T-cell (primary cell): ENCODE measurements at regions not wholly inside any gene's neighbourhood (a gene's known extent, or its start where the extent isn't known, plus 50 kb on each side); places are given as distances from the start of the nearest gene placed in this dataset.

ENCODE experiments used
- ATAC-seq, 4 experiments: fragments of 200-7000 bp in 3 of 4; fragments of 150-1000 bp in 1 of 4; cut with Tn5 transposase; replicated peaks in 1 of 4; 1 replicate in 3 of 4; 2 replicates in 1 of 4; pipeline ENCODE4 v1.10.0; 2021; ENCODE audit warnings: moderate library complexity in 3 of 4, mild to moderate bottlenecking in 2 of 4, moderate number of reproducible peaks in 1 of 4
- CTCF ChIA-PET, 2 donors: fragments of 300-600 bp; sonication (Branson Sonifier 250); formaldehyde crosslinking; loops; one replicate each; lab custom pipeline; 2022; ENCODE audit warnings: antibody characterized with exemption in 2 of 2; lab: Charles Lee
- POLR2A ChIA-PET, 2 donors: fragments of 300-600 bp; sonication (Branson Sonifier 250); formaldehyde crosslinking; loops; one replicate each; lab custom pipeline; 2022; ENCODE audit warnings: antibody characterized with exemption in 2 of 2; lab: Charles Lee
- DNase-seq, 35 experiments: peaks; one replicate each; pipeline versions ENCODE4 v3.0.0 to v3.0.0-alpha.2; 2013 to 2023
- H3K27ac ChIP-seq: one replicate; pipeline ENCODE4 v1.5.1; 2013; ENCODE audit warnings: low read length
- H3K27me3 ChIP-seq, 2 experiments: replicated peaks in 1 of 2; 1 replicate in 1 of 2; 2 replicates in 1 of 2; pipeline versions ENCODE4 v1.6.1 to v1.7.0; 2013; ENCODE audit warnings: low read length in 1 of 2, mixed read lengths in 1 of 2; ENCODE audit not compliant: control insufficient read depth in 2 of 2, insufficient read depth in 2 of 2; ENCODE audit errors: extremely low read depth in 1 of 2
- H3K36me3 ChIP-seq, 2 donors: 1 replicate in 1 of 2; 2 replicates in 1 of 2; pipeline versions ENCODE4 v1.6.1 to v1.7.0; 2013; ENCODE audit warnings: low read length in 1 of 2; ENCODE audit not compliant: control insufficient read depth in 2 of 2, insufficient read depth in 1 of 2; ENCODE audit errors: extremely low read depth in 1 of 2
- H3K4me1 ChIP-seq, 2 experiments: 1 replicate in 1 of 2; 2 replicates in 1 of 2; pipeline versions ENCODE4 v1.6.1 to v1.7.0; 2013; ENCODE audit warnings: low read length in 2 of 2, mixed read lengths in 1 of 2; ENCODE audit not compliant: insufficient read depth in 2 of 2, control insufficient read depth in 1 of 2; ENCODE audit errors: extremely low read depth in 1 of 2
- H3K4me3 ChIP-seq, 2 donors: 1 replicate in 1 of 2; 2 replicates in 1 of 2; pipeline versions ENCODE4 v1.5.1 to v1.7.0; 2013; ENCODE audit warnings: mild to moderate bottlenecking in 2 of 2, low read length in 1 of 2, moderate library complexity in 1 of 2; ENCODE audit not compliant: control insufficient read depth in 1 of 2; ENCODE audit errors: extremely low read depth in 1 of 2
- H3K9me3 ChIP-seq: 2 replicates; pipeline ENCODE4 v1.7.0; 2013
- H3K27ac Mint-ChIP-seq, 2 donors: one replicate each; pipeline ENCODE4 v1.8.0; 2020 to 2021; ENCODE audit warnings: mild to moderate bottlenecking in 2 of 2, mixed read lengths in 2 of 2
- H3K27me3 Mint-ChIP-seq, 2 donors: one replicate each; pipeline ENCODE4 v1.8.0; 2021 to 2022; ENCODE audit warnings: mixed read lengths in 2 of 2
- H3K36me3 Mint-ChIP-seq: one replicate; pipeline ENCODE4 v1.8.0; 2021; ENCODE audit warnings: mixed read lengths
- H3K4me1 Mint-ChIP-seq, 3 donors: one replicate each; pipeline ENCODE4 v1.8.0; 2020 to 2022; ENCODE audit warnings: mixed read lengths in 3 of 3, mild to moderate bottlenecking in 1 of 3
- H3K4me3 Mint-ChIP-seq, 3 donors: one replicate each; pipeline ENCODE4 v1.8.0; 2020 to 2022; ENCODE audit warnings: mild to moderate bottlenecking in 3 of 3, mixed read lengths in 3 of 3, moderate library complexity in 3 of 3
- H3K9me3 Mint-ChIP-seq, 3 donors: one replicate each; pipeline ENCODE4 v1.8.0; 2020 to 2022; ENCODE audit warnings: mixed read lengths in 3 of 3
- WGBS: methylation state at CpG from one replicate; pipeline ENCODE4 v1.1.5; 2013; ENCODE audit warnings: missing lambda C conversion rate; ENCODE audit not compliant: insufficient coverage; 5-methylcytosine and 5-hydroxymethylcytosine counted together

DNA sequence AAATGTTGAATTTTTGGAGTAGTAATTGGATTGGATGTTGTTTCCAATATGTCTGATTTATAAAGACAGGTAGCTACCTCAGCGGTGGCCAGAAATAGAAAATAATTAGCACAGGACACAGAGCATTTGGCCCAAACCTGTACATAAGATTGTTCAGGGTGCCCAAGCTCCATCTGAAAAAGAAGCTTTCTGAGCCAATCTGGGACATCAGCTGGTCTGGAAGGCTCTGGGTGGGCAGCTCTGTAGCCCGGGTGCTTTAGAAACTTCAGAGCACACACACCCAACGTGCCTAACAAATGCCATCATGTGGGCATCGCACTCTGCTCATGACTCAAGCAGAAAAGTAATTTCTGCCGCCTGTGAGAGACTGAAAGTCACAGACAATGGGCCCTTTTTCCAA lies 460.7 kb downstream of the ICE1 start:
- no peaks in the 10 kb centered on the region for H3K9me3 Mint-ChIP-seq
- no peaks in the 10 kb centered on the region for H3K4me1 Mint-ChIP-seq
- no peak for DNase-seq
- Histone ChIP-seq H3K4me3 (no peak overlapping the region), H3K36me3 (no peaks in the 10 kb centered on the region), H3K27ac (no peak overlapping the region), H3K4me1 (peaks cover 0 to 2% of the 10 kb centered on the region in 2 experiments), H3K27me3 (peaks cover 0 to 20% of the 10 kb centered on the region in 2 experiments), H3K9me3 (no peaks in the 10 kb centered on the region)
- H3K36me3 Mint-ChIP-seq: no peaks in the 10 kb centered on the region
- H3K27me3 Mint-ChIP-seq: peaks cover 20 to 24% of the 10 kb centered on the region in 2 donors
- WGBS: 61% methylated on average over 5 of the region's 5 CpGs
- CTCF ChIA-PET: no interaction called here
- POLR2A ChIA-PET: no interaction called here
- no peak overlapping the region for H3K4me3 Mint-ChIP-seq
- ATAC-seq: no peak
- no peak overlapping the region for H3K27ac Mint-ChIP-seq

DNA sequence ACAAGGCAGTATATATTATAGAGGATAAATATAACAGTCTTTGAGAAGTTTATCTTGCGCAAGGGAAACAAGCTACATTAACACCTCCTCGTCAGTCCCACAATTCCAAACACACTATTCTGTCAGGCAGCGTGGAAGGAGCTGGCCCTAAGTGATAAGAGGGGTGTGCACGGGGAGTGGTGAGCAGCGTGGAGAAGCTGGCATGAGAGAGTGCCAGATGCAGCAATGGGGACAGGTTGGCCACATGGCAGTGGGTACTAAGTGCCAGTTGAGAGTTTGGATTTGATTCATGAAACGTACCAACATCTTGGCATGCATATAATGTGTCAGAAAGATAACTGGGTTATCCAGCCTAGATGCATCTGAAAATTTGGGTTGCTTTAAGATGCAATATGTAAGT lies 460.2 kb downstream of the ICE1 start:
- POLR2A ChIA-PET: interaction anchor here in 1 of 2 donors (0.7 kb wide), 1 partner anchor 674 kb away, joined by 3 read pairs; no protein-coding TSS in a partner anchor
- CTCF ChIA-PET: no interaction called here
- Histone ChIP-seq H3K9me3 (no peaks in the 10 kb centered on the region), H3K36me3 (no peaks in the 10 kb centered on the region), H3K4me1 (peaks cover 0 to 2% of the 10 kb centered on the region in 2 experiments), H3K27ac (no peak overlapping the region), H3K4me3 (no peak overlapping the region), H3K27me3 (peaks cover 0 to 20% of the 10 kb centered on the region in 2 experiments)
- H3K27me3 Mint-ChIP-seq: peaks cover 23 to 25% of the 10 kb centered on the region in 2 donors
- no peak overlapping the region for H3K27ac Mint-ChIP-seq
- no peaks in the 10 kb centered on the region for H3K9me3 Mint-ChIP-seq
- no peaks in the 10 kb centered on the region for H3K36me3 Mint-ChIP-seq
- DNase-seq (no peak), ATAC-seq (no peak)
- no peak overlapping the region for H3K4me3 Mint-ChIP-seq
- WGBS: 71% methylated on average over 2 of the region's 6 CpGs
- no peaks in the 10 kb centered on the region for H3K4me1 Mint-ChIP-seq

DNA sequence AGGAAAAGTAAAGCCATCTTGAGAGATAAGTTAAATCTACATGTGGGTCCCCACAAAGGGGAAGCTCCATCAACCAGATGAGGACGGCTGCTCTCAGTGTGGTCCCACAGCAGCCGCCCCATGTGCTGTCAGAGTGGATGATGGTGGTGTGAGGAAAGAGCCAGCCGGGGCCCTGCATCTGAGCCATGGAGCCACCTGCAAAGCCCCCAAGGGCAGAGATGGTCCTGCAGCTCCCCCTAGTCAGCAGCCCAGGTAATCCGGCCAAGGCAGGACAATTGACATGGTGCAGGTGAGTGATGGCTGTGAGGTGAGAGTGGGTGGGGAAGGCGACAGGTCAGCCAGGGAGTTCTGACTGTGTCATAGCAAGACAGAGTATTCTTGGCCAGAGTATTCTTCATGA lies 458.8 kb downstream of the ICE1 start:
- ChIA-PET CTCF (no interaction called here), POLR2A (no interaction called here)
- H3K36me3 ChIP-seq: no peaks in the 10 kb centered on the region
- H3K27ac Mint-ChIP-seq: no peak overlapping the region
- H3K9me3 ChIP-seq: no peaks in the 10 kb centered on the region
- no peak overlapping the region for H3K27ac ChIP-seq
- 55% methylated on average over 4 of the region's 5 CpGs for WGBS
- H3K27me3 ChIP-seq: peaks cover 0 to 14% of the 10 kb centered on the region in 2 experiments
- H3K36me3 Mint-ChIP-seq: no peaks in the 10 kb centered on the region
- H3K27me3 Mint-ChIP-seq: peaks cover 30 to 32% of the 10 kb centered on the region in 2 donors
- ATAC-seq (no peak), DNase-seq (no peak)
- no peak overlapping the region for H3K4me3 Mint-ChIP-seq
- peaks cover 0 to 4% (median 0%) of the 10 kb centered on the region in 3 donors for H3K9me3 Mint-ChIP-seq
- H3K4me3 ChIP-seq: no peak overlapping the region
- H3K4me1 Mint-ChIP-seq: no peaks in the 10 kb centered on the region
- H3K4me1 ChIP-seq: no peaks in the 10 kb centered on the region

DNA sequence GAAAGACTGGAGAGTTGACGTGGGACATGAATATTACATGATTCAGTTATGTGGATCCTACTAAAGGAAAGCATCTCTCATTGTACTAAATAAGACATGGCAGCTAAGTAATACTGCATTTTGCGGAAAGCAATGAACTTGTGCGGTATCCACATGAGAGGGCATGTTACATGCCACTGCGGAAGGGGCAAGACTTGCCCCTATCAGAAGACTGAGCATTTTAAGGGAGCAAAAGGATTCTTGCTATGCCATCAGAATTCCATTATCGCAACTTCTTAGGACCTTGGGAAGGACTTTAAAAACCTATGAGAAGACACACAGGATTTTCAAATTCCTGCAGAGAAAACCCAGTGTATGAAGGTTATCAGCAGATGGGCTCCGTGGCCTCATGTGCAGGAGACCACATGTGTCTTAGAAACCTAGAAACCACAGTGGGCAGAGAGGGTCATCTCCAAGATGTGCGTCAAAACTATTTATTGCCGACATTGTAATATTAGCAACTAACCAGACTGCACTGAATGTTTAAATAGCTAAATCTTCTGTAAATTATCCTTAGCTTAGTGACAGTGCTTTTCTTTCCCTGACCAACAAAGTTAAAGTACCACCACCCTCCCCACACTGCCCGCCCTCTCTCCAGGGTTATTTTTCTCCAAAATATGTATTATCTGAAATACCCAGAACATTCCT lies 457.7 kb downstream of the ICE1 start:
- DNase-seq (no peak), ATAC-seq (no peak)
- WGBS: 90% methylated on average over 6 of the region's 9 CpGs
- H3K27me3 Mint-ChIP-seq: peaks cover 33 to 34% of the 10 kb centered on the region in 2 donors
- Histone ChIP-seq H3K36me3 (no peaks in the 10 kb centered on the region), H3K9me3 (no peaks in the 10 kb centered on the region), H3K27me3 (peaks cover 0 to 7% of the 10 kb centered on the region in 2 experiments), H3K27ac (no peak overlapping the region), H3K4me1 (no peaks in the 10 kb centered on the region), H3K4me3 (no peak overlapping the region)
- H3K4me3 Mint-ChIP-seq: no peak overlapping the region
- CTCF ChIA-PET: interaction anchor here in 1 of 2 donors (0.6 kb wide), 1 partner anchor 579 kb away, joined by 5 read pairs; no protein-coding TSS in a partner anchor
- peaks cover 0 to 4% (median 0%) of the 10 kb centered on the region in 3 donors for H3K9me3 Mint-ChIP-seq
- H3K4me1 Mint-ChIP-seq: no peaks in the 10 kb centered on the region
- POLR2A ChIA-PET: no interaction called here
- no peak overlapping the region for H3K27ac Mint-ChIP-seq
- no peaks in the 10 kb centered on the region for H3K36me3 Mint-ChIP-seq

DNA sequence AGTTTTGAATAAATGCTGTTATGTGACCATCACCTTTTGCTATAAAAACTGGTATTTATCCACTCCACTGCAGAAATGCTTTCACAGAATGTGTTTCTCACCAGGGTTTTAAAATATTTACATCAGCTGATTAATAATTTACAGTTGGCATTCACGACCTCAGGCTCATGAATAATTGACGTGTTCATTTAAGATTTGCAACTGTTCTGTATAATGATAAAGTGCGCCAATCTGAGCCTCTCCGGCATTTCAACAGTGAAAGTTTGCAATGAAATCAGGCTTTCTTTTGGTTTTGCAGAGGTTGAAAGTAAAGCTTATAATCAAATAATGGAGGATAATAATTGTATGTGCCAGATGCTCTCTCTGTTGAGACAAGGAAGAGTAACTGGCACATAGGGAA lies 434.9 kb downstream of the ICE1 start:
- DNase-seq (no peak), ATAC-seq (no peak)
- no peak overlapping the region for H3K4me3 ChIP-seq
- H3K36me3 ChIP-seq: no peaks in the 10 kb centered on the region
- Mint-ChIP-seq H3K9me3 (peaks cover 0 to 4% (median 0%) of the 10 kb centered on the region in 3 donors), H3K27me3 (peaks cover 0 to 3% of the 10 kb centered on the region in 2 donors), H3K4me1 (no peaks in the 10 kb centered on the region), H3K4me3 (no peak overlapping the region), H3K36me3 (no peaks in the 10 kb centered on the region), H3K27ac (no peak overlapping the region)
- H3K27ac ChIP-seq: no peak overlapping the region
- WGBS: 100% methylated on average over 2 of the region's 4 CpGs
- ChIA-PET CTCF (no interaction called here), POLR2A (no interaction called here)
- H3K9me3 ChIP-seq: no peaks in the 10 kb centered on the region
- H3K4me1 ChIP-seq: no peaks in the 10 kb centered on the region
- no peaks in the 10 kb centered on the region for H3K27me3 ChIP-seq

DNA sequence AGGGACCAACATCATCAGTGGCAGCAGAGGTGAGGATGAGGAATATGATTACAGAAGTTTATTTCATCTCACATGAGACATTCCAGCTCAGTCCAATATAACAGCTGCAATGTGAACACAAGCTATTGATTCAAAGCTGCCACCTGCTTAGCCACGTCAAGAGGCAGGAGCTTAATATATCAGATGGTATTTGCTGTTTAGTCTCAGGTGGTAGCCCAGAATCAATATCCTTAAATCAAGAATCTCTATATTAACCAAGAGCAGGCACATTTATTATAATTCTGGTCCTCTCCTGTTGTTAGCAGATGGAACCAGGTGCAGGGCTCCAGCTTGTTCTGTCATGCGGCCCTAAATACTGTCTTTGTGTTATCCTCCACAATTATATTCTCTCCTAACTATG lies 431.6 kb downstream of the ICE1 start:
- ChIA-PET CTCF (interaction anchor here (0.5 to 0.7 kb wide), 2 partner anchors 10 to 715 kb away, joined by 3 to 4 read pairs; no protein-coding TSS in a partner anchor), POLR2A (no interaction called here)
- Histone ChIP-seq H3K4me1 (no peaks in the 10 kb centered on the region), H3K9me3 (no peaks in the 10 kb centered on the region), H3K36me3 (no peaks in the 10 kb centered on the region), H3K4me3 (no peak overlapping the region), H3K27ac (no peak overlapping the region), H3K27me3 (peaks cover 0 to 3% of the 10 kb centered on the region in 2 experiments)
- DNase-seq: no peak
- Mint-ChIP-seq H3K4me3 (no peak overlapping the region), H3K4me1 (no peaks in the 10 kb centered on the region), H3K36me3 (no peaks in the 10 kb centered on the region), H3K27ac (no peak overlapping the region), H3K9me3 (peaks cover 0 to 5% (median 0%) of the 10 kb centered on the region in 3 donors), H3K27me3 (peaks cover 0 to 7% of the 10 kb centered on the region in 2 donors)
- WGBS: no CpG with 5 or more reads among the region's 2 CpGs
- ATAC-seq: no peak
